HepG2 (cell line): ENCODE measurements at regions not wholly inside any gene's neighbourhood (a gene's known extent, or its start where the extent isn't known, plus 50 kb on each side); places are given as distances from the start of the nearest gene placed in this dataset.

ENCODE experiments used
- ATAC-seq: fragments of 200-7000 bp; cut with Tn5 transposase; 3 replicates; pipeline ENCODE4 v1.9.1; 2020; ENCODE audit warnings: mild to moderate bottlenecking, moderate library complexity
- BruUV-seq: library from RNA; stranded (reverse); fragments of 400-500 nt; replicated peaks from 2 replicates; lab custom pipeline; 2021; lab: Mats Ljungman, UMichigan
- CTCF ChIA-PET: fragments of 300-600 bp; formaldehyde crosslinking; extraction: SDS; loops from one replicate; lab custom pipeline; 2021; ENCODE audit warnings: low total read pairs, inconsistent platforms, low intra/inter-chr PET ratio; lab: Yijun Ruan, JAX
- POLR2A ChIA-PET: fragments of 350-600 bp; sonication (Branson Sonifier 250); formaldehyde crosslinking; loops from one replicate; lab custom pipeline; 2020; ENCODE audit warnings: antibody characterized with exemption, inconsistent platforms; lab: Yijun Ruan, JAX
- DNase-seq: peaks from one replicate; pipeline ENCODE4 v3.0.0-alpha.2; 2015; ENCODE audit warnings: low spot score
- FAIRE-seq: peaks from 3 replicates; lab custom pipeline; 2011; peaks lifted over from hg19 to GRCh38; lab: Jason Lieb, UNC
- H2AFZ ChIP-seq: one replicate; pipeline ENCODE4 v1.6.1; 2011; ENCODE audit warnings: low read length, inconsistent platforms
- H3K27ac ChIP-seq: fragments of 300-600 bp; 3 replicates; pipeline ENCODE4 v1.8.0; 2011; ENCODE audit warnings: mixed run types, mild to moderate bottlenecking, mixed read lengths, low read length, inconsistent platforms; ENCODE audit not compliant: insufficient read depth; ENCODE audit errors: extremely low read length
- H3K27me3 ChIP-seq, 2 experiments: fragments of 200-600 bp in 1 of 2; 2 replicates in 1 of 2; 3 replicates in 1 of 2; pipeline versions ENCODE4 v1.6.0 to v1.8.0; 2011; ENCODE audit warnings: low read length in 2 of 2, mild to moderate bottlenecking in 2 of 2, moderate library complexity in 2 of 2, inconsistent platforms in 1 of 2; ENCODE audit not compliant: insufficient read depth in 2 of 2, control insufficient read depth in 1 of 2
- H3K36me3 ChIP-seq, 2 experiments: fragments of 200-600 bp in 1 of 2; replicated peaks in 1 of 2; 2 replicates in 1 of 2; 3 replicates in 1 of 2; pipeline versions ENCODE4 v1.5.1 to v1.8.0; 2011; ENCODE audit warnings: low read length in 2 of 2, inconsistent platforms in 1 of 2; ENCODE audit not compliant: insufficient read depth in 2 of 2, control insufficient read depth in 1 of 2
- H3K4me1 ChIP-seq: 2 replicates; pipeline ENCODE4 v1.5.1; 2012; ENCODE audit warnings: low read length, inconsistent platforms; ENCODE audit not compliant: insufficient read depth
- H3K4me2 ChIP-seq: 2 replicates; pipeline ENCODE4 v1.6.0; 2011; ENCODE audit warnings: low read depth, low read length, inconsistent platforms
- H3K4me3 ChIP-seq, 3 experiments: fragments of 200-600 bp in 1 of 3; sonication (generic), shearing (Covaris generic) in 1 of 3; replicated peaks in 1 of 3; 2 replicates each; pipeline ENCODE4 v1.5.1; 2011 to 2016; ENCODE audit warnings: low read length in 3 of 3, inconsistent platforms in 2 of 3, low read depth in 2 of 3, mild to moderate bottlenecking in 2 of 3, control low read depth in 1 of 3, mixed read lengths in 1 of 3; ENCODE audit not compliant: insufficient read depth in 1 of 3
- H3K79me2 ChIP-seq: one replicate; pipeline ENCODE4 v1.6.1; 2011; ENCODE audit warnings: low read length, inconsistent platforms; ENCODE audit not compliant: insufficient read depth
- H3K9ac ChIP-seq: 2 replicates; pipeline ENCODE4 v1.6.0; 2011; ENCODE audit warnings: mild to moderate bottlenecking, low read depth, low read length, inconsistent platforms; ENCODE audit not compliant: insufficient read depth
- H3K9me3 ChIP-seq: 2 replicates; pipeline ENCODE4 v1.5.1; 2012; ENCODE audit warnings: mild to moderate bottlenecking, low read length
- H4K20me1 ChIP-seq: 2 replicates; pipeline ENCODE4 v1.6.0; 2011; ENCODE audit warnings: inconsistent platforms, mild to moderate bottlenecking, low read length, moderate library complexity; ENCODE audit not compliant: insufficient read depth
- ATF1 ChIP-seq: IDR thresholded peaks from 2 replicates; pipeline ENCODE4 v1.6.1; 2016; ENCODE audit warnings: mild to moderate bottlenecking, control low read depth
- HOXA9 ChIP-seq: sonication (generic); formaldehyde crosslinking; IDR thresholded peaks from 2 replicates; pipeline ENCODE4 v1.8.1; 2022; ENCODE audit warnings: missing genetic modification reagents, mild to moderate bottlenecking, moderate library complexity, borderline replicate concordance
- NAIF1 ChIP-seq: sonication (generic); formaldehyde crosslinking; IDR thresholded peaks from 2 replicates; pipeline ENCODE4 v1.5.0; 2020; ENCODE audit warnings: mild to moderate bottlenecking, missing genetic modification reagents, borderline replicate concordance
- POLR2A ChIP-seq, 2 experiments: IDR thresholded peaks; 2 replicates each; pipeline ENCODE4 v1.6.1; 2011; ENCODE audit warnings: low read depth in 2 of 2, low read length in 2 of 2, mild to moderate bottlenecking in 1 of 2, moderate library complexity in 1 of 2; ENCODE audit not compliant: insufficient read depth in 1 of 2
- RXRA ChIP-seq: sonication (generic); formaldehyde crosslinking; IDR thresholded peaks from 2 replicates; pipeline ENCODE4 v1.5.1; 2020; ENCODE audit warnings: missing genetic modification reagents
- YY1 ChIP-seq: IDR thresholded peaks from 2 replicates; pipeline ENCODE4 v1.6.1; 2011; ENCODE audit warnings: low read length, low read depth, moderate library complexity, mild to moderate bottlenecking; ENCODE audit not compliant: insufficient read depth, insufficient replicate concordance
- ZNF136 ChIP-seq: sonication (generic); formaldehyde crosslinking; IDR thresholded peaks from 2 replicates; pipeline ENCODE4 v1.8.1; 2022; ENCODE audit warnings: low read depth, mild to moderate bottlenecking, moderate library complexity, missing genetic modification reagents
- ZNF451 ChIP-seq: sonication (generic); formaldehyde crosslinking; IDR thresholded peaks from 2 replicates; pipeline ENCODE4 v1.5.0; 2020; ENCODE audit warnings: mild to moderate bottlenecking, missing genetic modification reagents
- ZNF703 ChIP-seq: sonication (generic); formaldehyde crosslinking; IDR thresholded peaks from 2 replicates; pipeline ENCODE4 v1.5.1; 2020; ENCODE audit warnings: missing genetic modification reagents, mild to moderate bottlenecking, moderate library complexity, borderline replicate concordance
- WGBS: methylation state at CpG from one replicate; pipeline ENCODE4 v1.1.6; 2017; ENCODE audit warnings: low lambda C conversion rate; 5-methylcytosine and 5-hydroxymethylcytosine counted together
- in situ Hi-C: cut with HindIII; loops from 2 replicates; pipeline ENCODE4 v1.10.0; 2017; ENCODE audit warnings: low pct_unique_long_range_greater_than_20kb; ENCODE audit not compliant: extremely low pct_ligation_motif_present
- intact Hi-C: fragments of 100-400 bp; cut with micrococcal nuclease; formaldehyde crosslinking; loops from one replicate; pipeline ENCODE4 v1.10.0; 2022; ENCODE audit not compliant: unreplicated experiment
- TF ChIP-seq, protein P1 (sequence below): sonication (generic); formaldehyde crosslinking; IDR thresholded peaks from 2 replicates; pipeline ENCODE4 v1.9.0; 2021; ENCODE audit warnings: missing genetic modification reagents, mild to moderate bottlenecking, borderline replicate concordance
- TF ChIP-seq, protein P2 (sequence below): fragments of 450-650 bp; IDR thresholded peaks from 2 replicates; pipeline ENCODE4 v1.6.1; 2016

DNA sequence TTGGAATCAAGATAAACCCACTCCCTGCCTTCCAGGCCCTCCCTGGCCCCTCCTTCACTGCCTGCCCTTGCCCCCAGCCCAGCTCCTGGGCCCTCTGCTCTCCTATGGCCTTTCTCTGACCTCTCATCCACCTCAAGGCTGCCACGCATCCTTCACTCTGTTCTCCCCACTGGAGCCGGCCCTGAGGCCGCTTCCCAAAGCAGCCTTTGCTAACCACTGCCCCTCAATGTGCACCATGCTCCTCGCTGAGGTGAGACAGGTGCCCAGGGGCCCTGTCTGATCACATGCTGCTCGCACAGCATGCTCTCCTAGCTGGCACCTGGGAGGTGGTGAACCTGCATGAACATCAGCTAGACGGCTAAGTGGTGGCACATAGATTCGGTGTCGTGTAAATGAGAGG lies 138.5 kb upstream of the RET start:
- peaks cover 9 to 48% of the 10 kb centered on the region in 2 experiments; a peak in 4 of 5 replicates for H3K27me3 ChIP-seq
- H3K79me2 ChIP-seq = no peaks in the 10 kb centered on the region
- no TSS peak for BruUV-seq
- FAIRE-seq (no peak), ATAC-seq (no peak), DNase-seq (no peak)
- no peak overlapping the region for H3K27ac ChIP-seq
- no peak overlapping the region for H3K4me2 ChIP-seq
- H2AFZ ChIP-seq = no peak overlapping the region
- no peak overlapping the region for H3K9ac ChIP-seq
- H3K9me3 ChIP-seq = no peaks in the 10 kb centered on the region
- intact Hi-C loops (no loop called here), in situ Hi-C loops (no loop called here)
- TF ChIP-seq NAIF1 (CRISPR knock-in tag) (no peak), YY1 (no peak), RXRA (CRISPR knock-in tag) (no peak), ZNF451 (no peak), ZNF136 (CRISPR knock-in tag) (no peak), ZNF703 (CRISPR knock-in tag) (no peak), POLR2A (IDR thresholded peaks at IDR 0.05; ENCODE audit: insufficient read depth in 1 of 2, low read depth in 2 of 2, low read length in 2 of 2) (no peak), HOXA9 (CRISPR knock-in tag) (no peak), ATF1 (no peak)
- TF ChIP-seq, protein P1, sequence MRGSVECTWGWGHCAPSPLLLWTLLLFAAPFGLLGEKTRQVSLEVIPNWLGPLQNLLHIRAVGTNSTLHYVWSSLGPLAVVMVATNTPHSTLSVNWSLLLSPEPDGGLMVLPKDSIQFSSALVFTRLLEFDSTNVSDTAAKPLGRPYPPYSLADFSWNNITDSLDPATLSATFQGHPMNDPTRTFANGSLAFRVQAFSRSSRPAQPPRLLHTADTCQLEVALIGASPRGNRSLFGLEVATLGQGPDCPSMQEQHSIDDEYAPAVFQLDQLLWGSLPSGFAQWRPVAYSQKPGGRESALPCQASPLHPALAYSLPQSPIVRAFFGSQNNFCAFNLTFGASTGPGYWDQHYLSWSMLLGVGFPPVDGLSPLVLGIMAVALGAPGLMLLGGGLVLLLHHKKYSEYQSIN (CRISPR knock-in tag) = no peak
- TF ChIP-seq, protein P2, sequence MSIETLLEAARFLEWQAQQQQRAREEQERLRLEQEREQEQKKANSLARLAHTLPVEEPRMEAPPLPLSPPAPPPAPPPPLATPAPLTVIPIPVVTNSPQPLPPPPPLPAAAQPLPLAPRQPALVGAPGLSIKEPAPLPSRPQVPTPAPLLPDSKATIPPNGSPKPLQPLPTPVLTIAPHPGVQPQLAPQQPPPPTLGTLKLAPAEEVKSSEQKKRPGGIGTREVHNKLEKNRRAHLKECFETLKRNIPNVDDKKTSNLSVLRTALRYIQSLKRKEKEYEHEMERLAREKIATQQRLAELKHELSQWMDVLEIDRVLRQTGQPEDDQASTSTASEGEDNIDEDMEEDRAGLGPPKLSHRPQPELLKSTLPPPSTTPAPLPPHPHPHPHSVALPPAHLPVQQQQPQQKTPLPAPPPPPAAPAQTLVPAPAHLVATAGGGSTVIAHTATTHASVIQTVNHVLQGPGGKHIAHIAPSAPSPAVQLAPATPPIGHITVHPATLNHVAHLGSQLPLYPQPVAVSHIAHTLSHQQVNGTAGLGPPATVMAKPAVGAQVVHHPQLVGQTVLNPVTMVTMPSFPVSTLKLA = no peak
- no peaks in the 10 kb centered on the region for H3K4me1 ChIP-seq
- ChIA-PET POLR2A (no interaction called here), CTCF (no interaction called here)
- no peak overlapping the region for H3K4me3 ChIP-seq
- no peaks in the 10 kb centered on the region for H3K36me3 ChIP-seq
- 68% methylated on average over 6 of the region's 8 CpGs for WGBS
- no peaks in the 10 kb centered on the region for H4K20me1 ChIP-seq
